ENCODE measurements at regions not wholly inside any gene's neighbourhood (a gene's known extent, or its start where the extent isn't known, plus 50 kb on each side); places are given as distances from the start of the nearest gene placed in this dataset.
"Not testable (repeated sequence)": the region's sequence is repeated elsewhere in the genome, so short reads cannot be mapped to it uniquely, and the experiment has no call there.

DNA sequence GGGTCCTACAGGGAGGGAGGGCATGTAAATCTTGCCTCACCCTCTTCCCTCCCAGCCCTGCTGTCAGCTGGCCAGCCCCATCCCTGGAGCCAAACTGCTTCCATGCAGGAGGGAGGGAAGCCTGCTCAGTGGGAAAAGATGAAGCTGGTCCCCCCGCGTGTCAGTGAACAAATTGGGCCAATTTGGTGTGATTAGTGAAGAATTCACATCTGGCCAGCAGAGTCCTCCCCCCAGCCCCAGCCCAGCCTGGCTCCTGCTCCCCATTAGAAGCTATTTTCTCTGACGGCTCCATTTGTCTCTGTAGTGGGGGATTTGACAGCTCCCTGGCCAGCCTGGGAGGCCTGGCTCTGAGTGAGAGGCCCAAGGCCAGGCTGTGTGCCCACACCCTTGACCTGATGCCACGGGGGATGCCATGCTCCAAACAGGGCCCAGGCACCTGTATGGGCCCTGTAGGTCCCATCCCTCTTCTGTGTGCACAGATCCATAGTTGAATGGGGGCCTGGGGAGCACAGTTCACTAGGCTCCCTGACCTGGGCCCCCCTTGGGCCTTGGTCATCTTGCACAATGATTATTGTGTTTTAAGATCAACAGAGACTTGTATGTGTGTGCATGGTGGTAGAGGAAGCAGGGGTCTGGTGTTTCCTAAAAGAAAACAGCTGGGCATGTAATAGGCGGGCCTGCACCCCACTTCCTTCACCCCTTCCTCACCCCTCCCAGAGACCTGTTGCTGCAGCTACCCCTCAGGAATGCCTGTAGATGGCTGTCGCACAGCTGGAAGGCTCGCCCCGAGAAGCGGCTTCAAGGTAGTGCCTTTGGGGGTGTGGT lies 50.7 kb upstream of the TAC4 start:
- Histone ChIP-seq H3K36me3 (no peaks in the 10 kb centered on the region), H3K9me3 (no peaks in the 10 kb centered on the region), H3K4me1 (no peaks in the 10 kb centered on the region), H3K4me3 (no peak overlapping the region), H3K27ac (no peak overlapping the region), H3K27me3 (peaks cover 0 to 6% (median 0%) of the 10 kb centered on the region in 4 donors)
- peak in 1 of 4 donors; percentile 64 for ATAC-seq
- DNase-seq, result no peak
- FAIRE-seq, result no peak
- 72 to 76% methylated on average over 9 of the region's 9 CpGs for WGBS, 2 donors
- TF ChIP-seq, protein P1, sequence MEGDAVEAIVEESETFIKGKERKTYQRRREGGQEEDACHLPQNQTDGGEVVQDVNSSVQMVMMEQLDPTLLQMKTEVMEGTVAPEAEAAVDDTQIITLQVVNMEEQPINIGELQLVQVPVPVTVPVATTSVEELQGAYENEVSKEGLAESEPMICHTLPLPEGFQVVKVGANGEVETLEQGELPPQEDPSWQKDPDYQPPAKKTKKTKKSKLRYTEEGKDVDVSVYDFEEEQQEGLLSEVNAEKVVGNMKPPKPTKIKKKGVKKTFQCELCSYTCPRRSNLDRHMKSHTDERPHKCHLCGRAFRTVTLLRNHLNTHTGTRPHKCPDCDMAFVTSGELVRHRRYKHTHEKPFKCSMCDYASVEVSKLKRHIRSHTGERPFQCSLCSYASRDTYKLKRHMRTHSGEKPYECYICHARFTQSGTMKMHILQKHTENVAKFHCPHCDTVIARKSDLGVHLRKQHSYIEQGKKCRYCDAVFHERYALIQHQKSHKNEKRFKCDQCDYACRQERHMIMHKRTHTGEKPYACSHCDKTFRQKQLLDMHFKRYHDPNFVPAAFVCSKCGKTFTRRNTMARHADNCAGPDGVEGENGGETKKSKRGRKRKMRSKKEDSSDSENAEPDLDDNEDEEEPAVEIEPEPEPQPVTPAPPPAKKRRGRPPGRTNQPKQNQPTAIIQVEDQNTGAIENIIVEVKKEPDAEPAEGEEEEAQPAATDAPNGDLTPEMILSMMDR (IDR thresholded peaks at IDR 0.05), result no peak
- intact Hi-C loops (cut with DNase I), result no loop called here

DNA sequence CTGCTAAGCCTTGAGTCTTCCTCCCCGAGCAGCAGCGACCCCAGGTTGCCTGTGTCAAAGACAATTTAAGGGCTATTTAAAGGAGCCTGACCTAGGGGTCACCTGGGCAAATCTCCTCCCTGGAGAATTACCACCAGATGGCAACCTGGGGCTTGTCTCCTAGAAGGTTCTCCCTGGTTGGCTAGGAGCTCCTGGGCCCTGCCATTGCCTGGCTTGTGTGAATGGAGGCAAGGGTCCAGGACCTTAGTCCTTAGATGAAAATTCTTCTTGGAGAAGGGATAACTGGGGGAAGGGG lies 51.3 kb upstream of the TAC4 start:
- DNase-seq (no peak), FAIRE-seq (no peak)
- intact Hi-C loops (cut with DNase I), result no loop called here

DNA sequence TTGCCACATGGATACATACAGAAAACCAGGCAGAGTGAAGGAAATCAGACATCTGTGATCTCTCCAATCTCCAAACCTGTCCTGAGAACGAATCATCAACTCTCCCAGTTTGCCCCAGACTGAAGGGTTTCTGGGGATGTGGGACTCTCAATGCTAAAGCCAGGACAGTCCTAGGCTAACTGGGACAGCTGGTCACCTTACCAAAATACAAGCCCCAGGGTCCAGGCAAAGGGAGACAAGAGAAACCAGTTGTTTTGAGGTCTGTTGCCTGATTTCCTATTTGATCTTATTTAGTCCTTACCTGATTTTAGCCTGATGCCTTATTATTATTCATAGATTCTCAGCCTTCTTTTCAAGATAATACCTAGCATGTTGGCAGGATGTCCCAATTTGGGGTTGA lies 51.7 kb upstream of the TAC4 start:
- no peaks in the 10 kb centered on the region for H3K9me3 ChIP-seq
- no peaks in the 10 kb centered on the region for H3K4me1 ChIP-seq
- no peak overlapping the region for H3K27ac ChIP-seq
- intact Hi-C loops (cut with DNase I), result no loop called here
- WGBS, 2 donors, result 22% methylated on average over 1 of the region's 1 CpG
- TF ChIP-seq, protein P1 (IDR thresholded peaks at IDR 0.05), result no peak
- no peak for FAIRE-seq
- no peaks in the 10 kb centered on the region for H3K36me3 ChIP-seq
- H3K27me3 ChIP-seq, result peaks cover 0 to 6% (median 0%) of the 10 kb centered on the region in 4 donors
- ATAC-seq, result no peak
- no peak overlapping the region for H3K4me3 ChIP-seq
- DNase-seq, result no peak

More for the DNA sequence above, 51.3 kb upstream of the TAC4 start:
- H3K4me3 ChIP-seq, result no peak overlapping the region
- TF ChIP-seq, protein P1 (IDR thresholded peaks at IDR 0.05), result no peak
- 61 to 70% methylated on average over 2 of the region's 2 CpGs for WGBS, 2 donors
- H3K9me3 ChIP-seq, result no peaks in the 10 kb centered on the region
- H3K27me3 ChIP-seq, result peaks cover 0 to 6% (median 0%) of the 10 kb centered on the region in 4 donors
- ATAC-seq, result peak in 1 of 4 donors; percentile 44
- H3K4me1 ChIP-seq, result no peaks in the 10 kb centered on the region
- no peak overlapping the region for H3K27ac ChIP-seq
- no peaks in the 10 kb centered on the region for H3K36me3 ChIP-seq

DNA sequence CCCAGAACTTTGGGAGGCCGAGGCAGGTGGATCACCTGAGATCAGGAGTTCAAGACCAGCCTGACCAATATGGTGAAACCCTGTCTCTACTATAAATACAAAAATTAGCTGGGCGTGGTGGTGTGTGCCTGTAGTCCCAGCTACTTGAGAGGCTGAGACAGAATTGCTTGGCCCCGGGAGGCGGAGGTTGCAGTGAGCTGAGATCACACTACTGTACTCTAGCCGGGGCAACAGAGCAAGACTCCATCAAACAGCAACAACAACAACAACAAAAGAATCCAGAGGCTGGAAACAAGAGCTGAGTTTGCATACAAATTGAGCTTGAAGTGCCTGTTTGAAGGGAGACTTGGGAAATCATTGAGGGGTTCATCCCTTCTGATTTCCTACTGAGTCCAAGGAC lies 52.9 kb upstream of the TAC4 start:
- H3K4me1 ChIP-seq; H3K9me3 ChIP-seq; ATAC-seq; H3K36me3 ChIP-seq; intact Hi-C loops (cut with DNase I); DNase-seq; H3K27me3 ChIP-seq; H3K27ac ChIP-seq; H3K4me3 ChIP-seq; FAIRE-seq: not testable (repeated sequence)
- 78 to 93% methylated on average over 5 of the region's 5 CpGs for WGBS, 2 donors

DNA sequence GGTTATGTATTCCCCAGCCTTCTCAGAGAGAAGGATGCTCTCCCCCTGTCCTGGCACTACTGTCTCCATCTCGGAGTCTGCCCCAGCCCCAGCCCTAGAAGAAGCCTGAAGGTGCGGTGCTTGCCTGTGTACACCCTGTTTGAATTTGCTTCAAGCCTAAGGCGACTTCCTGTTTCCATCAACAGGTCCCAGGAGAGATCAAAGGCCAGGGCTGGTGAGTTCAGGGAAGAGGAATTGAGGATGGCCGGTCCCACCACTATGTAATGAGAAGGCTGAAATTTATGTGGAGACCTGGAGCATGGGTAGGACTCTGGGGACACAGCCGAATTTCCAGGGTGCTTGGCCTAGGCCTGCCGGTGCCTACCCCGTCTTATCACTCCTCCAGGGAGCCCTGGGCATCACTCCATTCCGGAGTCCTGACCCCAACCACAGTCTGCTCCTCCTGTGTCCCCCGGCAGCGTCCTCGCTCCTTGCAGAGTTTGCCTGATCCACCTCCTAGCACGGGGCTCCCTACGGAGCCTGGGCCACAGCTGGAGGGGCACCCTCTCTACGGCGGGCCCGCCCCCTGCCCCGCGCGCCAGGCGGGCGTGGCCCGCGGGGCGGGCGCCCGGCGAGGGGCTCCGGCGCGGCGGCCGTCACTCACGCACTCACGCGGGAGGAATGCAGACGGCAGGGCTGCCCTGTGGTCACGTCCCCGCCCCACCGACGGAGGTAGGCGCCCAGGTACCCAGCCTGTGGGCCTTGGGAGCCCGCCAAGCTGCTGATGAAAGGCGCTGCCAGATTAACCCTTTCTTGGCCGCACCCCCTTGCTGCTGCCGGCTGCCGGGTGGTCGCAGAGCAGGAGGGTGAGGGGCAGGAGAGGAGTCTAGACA lies 53.8 kb upstream of the TAC4 start:
- FAIRE-seq (no peak), DNase-seq (peak in 3 of 6 donors; percentile 43 to 77 (median 53)), ATAC-seq (peak in 2 of 4 donors; percentile 59 to 64)
- no peaks in the 10 kb centered on the region for H3K4me1 ChIP-seq
- H3K27me3 ChIP-seq, result peaks cover 0 to 6% (median 0%) of the 10 kb centered on the region in 4 donors
- intact Hi-C loops (cut with DNase I), result no loop called here
- H3K27ac ChIP-seq, result no peak overlapping the region
- no peaks in the 10 kb centered on the region for H3K9me3 ChIP-seq
- TF ChIP-seq, protein P1 (IDR thresholded peaks at IDR 0.05), result no peak
- no peaks in the 10 kb centered on the region for H3K36me3 ChIP-seq
- no peak overlapping the region for H3K4me3 ChIP-seq
- WGBS, 2 donors, result 10 to 12% methylated on average over 36 to 47 of the region's 47 CpGs

Data from pancreas (tissue), 10 donors.